Immature natural killer cell (primary cell): ENCODE measurements at regions not wholly inside any gene's neighbourhood (a gene's known extent, or its start where the extent isn't known, plus 50 kb on each side); places are given as distances from the start of the nearest gene placed in this dataset.

Experiments
- DNase-seq, 3 donors: peaks; one replicate each; pipeline ENCODE4 v3.0.0; 2022; ENCODE audit warnings: mixed read lengths in 1 of 3
- H3K27ac Mint-ChIP-seq, 6 donors: one replicate each; pipeline ENCODE4 v1.8.0; 2020; ENCODE audit warnings: mixed read lengths in 6 of 6, mild to moderate bottlenecking in 5 of 6, inconsistent platforms in 4 of 6, moderate library complexity in 3 of 6
- H3K27me3 Mint-ChIP-seq, 3 donors: one replicate each; pipeline ENCODE4 v1.8.0; 2020 to 2021; ENCODE audit warnings: low read depth in 3 of 3, mild to moderate bottlenecking in 3 of 3, mixed read lengths in 3 of 3, moderate library complexity in 3 of 3, inconsistent platforms in 1 of 3
- H3K36me3 Mint-ChIP-seq, 3 donors: one replicate each; pipeline ENCODE4 v1.8.0; 2020; ENCODE audit warnings: mixed read lengths in 3 of 3, inconsistent platforms in 2 of 3, mild to moderate bottlenecking in 2 of 3
- H3K4me1 Mint-ChIP-seq, 2 donors: one replicate each; pipeline ENCODE4 v1.8.0; 2020; ENCODE audit warnings: inconsistent platforms in 2 of 2, mild to moderate bottlenecking in 2 of 2, mixed read lengths in 2 of 2, moderate library complexity in 1 of 2
- H3K4me3 Mint-ChIP-seq, 5 donors: one replicate each; pipeline ENCODE4 v1.8.0; 2020; ENCODE audit warnings: mild to moderate bottlenecking in 5 of 5, mixed read lengths in 5 of 5, inconsistent platforms in 3 of 5, moderate library complexity in 3 of 5
- H3K9me3 Mint-ChIP-seq, 6 donors: one replicate each; pipeline ENCODE4 v1.8.0; 2020; ENCODE audit warnings: mild to moderate bottlenecking in 6 of 6, mixed read lengths in 6 of 6, inconsistent platforms in 4 of 6, moderate library complexity in 3 of 6

DNA sequence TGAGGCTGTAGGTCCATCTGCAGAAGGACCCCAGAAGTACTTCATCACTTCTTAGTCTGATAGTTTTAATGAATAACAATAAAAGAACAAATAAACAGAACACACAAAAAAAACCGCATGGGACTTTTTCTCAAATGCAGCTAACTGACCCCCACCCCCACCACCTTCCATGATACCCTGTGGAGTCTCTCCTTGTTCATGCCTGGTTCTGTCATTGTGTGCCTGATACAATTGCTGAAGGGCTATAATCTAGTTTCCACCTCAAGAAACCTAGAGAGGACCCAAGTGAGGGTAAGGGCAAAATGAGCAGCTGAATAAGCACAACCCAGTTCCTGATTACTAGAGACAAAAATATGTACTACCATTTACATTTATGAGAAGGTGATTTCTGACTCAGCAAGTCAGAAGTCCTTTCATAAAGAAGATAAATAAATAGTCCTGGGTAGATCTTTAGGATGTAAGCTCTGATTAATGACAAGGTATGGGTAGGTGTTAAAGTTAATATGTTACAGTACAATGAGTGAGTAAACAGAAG is 155.1 kb downstream of the TMA16 start:
- Mint-ChIP-seq H3K27me3 (no peaks in the 10 kb centered on the region), H3K4me3 (no peak overlapping the region), H3K4me1 (no peaks in the 10 kb centered on the region), H3K9me3 (peaks cover 5 to 26% (median 15%) of the 10 kb centered on the region in 6 donors), H3K36me3 (peaks cover 0 to 8% (median 0%) of the 10 kb centered on the region in 3 donors), H3K27ac (no peak overlapping the region)
- no peak for DNase-seq

GRCh38 chr4:163651761-163652160 is 157.3 kb downstream of the TMA16 start:
- peaks cover 0 to 11% (median 4%) of the 10 kb centered on the region in 6 donors for H3K9me3 Mint-ChIP-seq
- H3K4me1 Mint-ChIP-seq = no peaks in the 10 kb centered on the region
- no peak overlapping the region for H3K27ac Mint-ChIP-seq
- H3K27me3 Mint-ChIP-seq = no peaks in the 10 kb centered on the region
- H3K4me3 Mint-ChIP-seq = no peak overlapping the region
- no peak for DNase-seq
- no peaks in the 10 kb centered on the region for H3K36me3 Mint-ChIP-seq

GRCh38 chr4:163654621-163655020 is 160.1 kb downstream of the TMA16 start:
- no peaks in the 10 kb centered on the region for H3K36me3 Mint-ChIP-seq
- peaks cover 0 to 5% (median 4%) of the 10 kb centered on the region in 6 donors for H3K9me3 Mint-ChIP-seq
- DNase-seq = no peak
- peaks cover 0 to 2% (median 0%) of the 10 kb centered on the region in 3 donors for H3K27me3 Mint-ChIP-seq
- no peaks in the 10 kb centered on the region for H3K4me1 Mint-ChIP-seq
- H3K4me3 Mint-ChIP-seq = no peak overlapping the region
- no peak overlapping the region for H3K27ac Mint-ChIP-seq

GRCh38 chr4:163660636-163661035 is 166.1 kb downstream of the TMA16 start:
- H3K4me3 Mint-ChIP-seq = no peak overlapping the region
- peaks cover 0 to 2% of the 10 kb centered on the region in 2 donors for H3K4me1 Mint-ChIP-seq
- no peak for DNase-seq
- no peak overlapping the region for H3K27ac Mint-ChIP-seq
- H3K27me3 Mint-ChIP-seq = peaks cover 0 to 4% (median 4%) of the 10 kb centered on the region in 3 donors
- no peaks in the 10 kb centered on the region for H3K36me3 Mint-ChIP-seq
- peaks cover 0 to 9% (median 3%) of the 10 kb centered on the region in 6 donors for H3K9me3 Mint-ChIP-seq

- Mint-ChIP-seq H3K4me3 (no peak overlapping the region), H3K9me3 (peaks cover 0 to 4% (median 0%) of the 10 kb centered on the region in 6 donors), H3K4me1 (peaks cover 9 to 15% of the 10 kb centered on the region in 2 donors), H3K27me3 (peaks cover 0 to 4% (median 4%) of the 10 kb centered on the region in 3 donors), H3K36me3 (no peaks in the 10 kb centered on the region), H3K27ac (no peak overlapping the region)
- no peak for DNase-seq
Observed at GRCh38 chr4:163662768-163663167, 168.3 kb downstream of the TMA16 start.

GRCh38 chr4:163663454-163664225 is 169.2 kb downstream of the TMA16 start:
- Mint-ChIP-seq H3K27ac (no peak overlapping the region), H3K9me3 (peaks cover 0 to 4% (median 0%) of the 10 kb centered on the region in 6 donors), H3K4me3 (no peak overlapping the region), H3K27me3 (peaks cover 0 to 4% (median 4%) of the 10 kb centered on the region in 3 donors), H3K36me3 (no peaks in the 10 kb centered on the region), H3K4me1 (peaks cover 9 to 15% of the 10 kb centered on the region in 2 donors)
- DNase-seq = no peak

- no peak overlapping the region for H3K4me3 Mint-ChIP-seq
- DNase-seq = no peak
- H3K27ac Mint-ChIP-seq = no peak overlapping the region
- H3K27me3 Mint-ChIP-seq = peaks cover 0 to 4% (median under 1%) of the 10 kb centered on the region in 3 donors
- H3K4me1 Mint-ChIP-seq = peaks cover 9 to 15% of the 10 kb centered on the region in 2 donors
- H3K9me3 Mint-ChIP-seq = peaks cover 0 to 4% (median 0%) of the 10 kb centered on the region in 6 donors
- H3K36me3 Mint-ChIP-seq = no peaks in the 10 kb centered on the region
Observed at GRCh38 chr4:163665101-163665500, 170.6 kb downstream of the TMA16 start.

DNA sequence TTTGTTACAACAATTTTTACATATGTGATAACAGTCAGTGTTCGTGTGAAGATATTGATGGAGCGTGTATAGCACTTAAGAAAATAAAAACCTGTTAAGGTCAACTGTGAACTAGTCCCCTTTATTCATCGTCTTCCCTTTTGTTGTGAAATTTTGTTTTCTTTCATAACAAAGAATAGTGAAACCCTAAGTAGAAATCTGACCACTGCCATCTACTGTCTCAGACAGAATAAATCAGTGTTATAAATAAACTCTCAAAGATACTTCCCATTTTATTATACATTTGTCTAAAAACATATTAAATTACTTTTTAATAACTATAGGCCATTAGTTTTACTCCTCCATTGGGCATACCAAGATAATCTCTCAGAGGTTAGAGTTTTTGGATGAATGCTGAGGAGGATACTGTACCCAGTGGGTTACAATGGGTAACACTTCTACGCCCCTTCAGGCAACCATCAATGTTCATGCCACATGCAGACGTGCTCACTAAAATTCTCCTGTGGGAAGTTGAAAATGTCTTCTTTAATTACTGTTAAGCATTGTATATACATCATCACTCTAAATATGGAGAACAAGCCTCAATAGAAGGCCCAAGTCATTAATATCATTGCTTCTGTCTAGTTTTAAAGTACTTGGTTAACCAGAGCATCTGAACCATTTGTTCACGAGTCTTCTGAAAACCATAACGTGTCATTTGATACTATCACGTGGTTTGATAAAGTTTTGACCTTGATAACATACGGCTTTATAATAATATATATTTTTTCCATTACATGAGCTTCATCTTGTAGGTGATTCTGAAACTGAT is 171.2 kb downstream of the TMA16 start:
- H3K4me1 Mint-ChIP-seq = peaks cover 9 to 15% of the 10 kb centered on the region in 2 donors
- DNase-seq = no peak
- H3K27me3 Mint-ChIP-seq = peaks cover 0 to 4% (median 0%) of the 10 kb centered on the region in 3 donors
- no peak overlapping the region for H3K4me3 Mint-ChIP-seq
- no peaks in the 10 kb centered on the region for H3K36me3 Mint-ChIP-seq
- H3K27ac Mint-ChIP-seq = no peak overlapping the region
- peaks cover 0 to 4% (median 0%) of the 10 kb centered on the region in 6 donors for H3K9me3 Mint-ChIP-seq

DNA sequence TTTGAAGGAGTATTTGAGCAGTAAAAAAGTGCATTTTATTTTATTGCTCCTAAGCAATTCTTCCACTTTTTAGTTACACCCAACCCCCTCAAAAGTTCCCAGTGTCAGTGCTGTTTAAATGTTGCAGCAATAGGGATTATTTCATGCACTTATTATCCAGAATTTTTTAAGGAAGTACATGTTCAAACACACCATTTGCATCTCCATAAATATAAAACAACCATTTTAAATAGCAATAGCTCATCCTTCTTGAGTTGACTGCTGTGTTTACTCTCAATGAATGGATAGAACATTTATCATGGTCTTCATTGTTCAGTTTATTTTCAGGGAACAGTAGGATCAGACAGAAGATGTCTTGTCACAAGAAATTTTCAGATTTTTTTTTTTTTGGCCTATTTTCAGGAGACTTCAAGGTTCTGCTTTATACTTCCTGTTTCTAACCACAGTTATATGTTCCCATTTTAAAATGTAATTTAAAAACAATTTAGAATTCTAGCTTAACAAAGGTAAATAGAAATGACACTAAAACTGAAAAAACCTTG is 171.9 kb downstream of the TMA16 start:
- H3K4me1 Mint-ChIP-seq = peaks cover 9 to 15% of the 10 kb centered on the region in 2 donors
- H3K9me3 Mint-ChIP-seq = peaks cover 0 to 4% (median 0%) of the 10 kb centered on the region in 6 donors
- H3K4me3 Mint-ChIP-seq = peak overlapping the region in 1 of 5 donors; percentile 19
- no peak overlapping the region for H3K27ac Mint-ChIP-seq
- no peak for DNase-seq
- H3K36me3 Mint-ChIP-seq = no peaks in the 10 kb centered on the region
- peaks cover 0 to 4% (median 0%) of the 10 kb centered on the region in 3 donors for H3K27me3 Mint-ChIP-seq

- Mint-ChIP-seq H3K4me3 (no peak overlapping the region), H3K36me3 (no peaks in the 10 kb centered on the region), H3K27ac (no peak overlapping the region), H3K27me3 (peaks cover 0 to 2% (median 0%) of the 10 kb centered on the region in 3 donors), H3K4me1 (no peaks in the 10 kb centered on the region), H3K9me3 (peaks cover 0 to 3% (median 0%) of the 10 kb centered on the region in 6 donors)
- DNase-seq = no peak
Observed at GRCh38 chr4:163672751-163673150, 178.3 kb downstream of the TMA16 start.

GRCh38 chr4:163673848-163674697 is 179.6 kb downstream of the TMA16 start:
- H3K9me3 Mint-ChIP-seq = peaks cover 0 to 3% (median 0%) of the 10 kb centered on the region in 6 donors
- no peaks in the 10 kb centered on the region for H3K4me1 Mint-ChIP-seq
- H3K27me3 Mint-ChIP-seq = peaks cover 0 to 2% (median 0%) of the 10 kb centered on the region in 3 donors
- H3K4me3 Mint-ChIP-seq = no peak overlapping the region
- H3K27ac Mint-ChIP-seq = no peak overlapping the region
- H3K36me3 Mint-ChIP-seq = no peaks in the 10 kb centered on the region
- DNase-seq = no peak

- Mint-ChIP-seq H3K9me3 (peaks cover 0 to 3% (median 0%) of the 10 kb centered on the region in 6 donors), H3K4me3 (no peak overlapping the region), H3K4me1 (no peaks in the 10 kb centered on the region), H3K27ac (no peak overlapping the region), H3K36me3 (no peaks in the 10 kb centered on the region), H3K27me3 (peaks cover 0 to 2% (median 0%) of the 10 kb centered on the region in 3 donors)
- DNase-seq = no peak
Observed at GRCh38 chr4:163679189-163679588, 184.7 kb downstream of the TMA16 start.
